Left renal cortex interstitium (tissue), 4 donors: ENCODE measurements at regions not wholly inside any gene's neighbourhood (a gene's known extent, or its start where the extent isn't known, plus 50 kb on each side); places are given as distances from the start of the nearest gene placed in this dataset.
"Not testable (repeated sequence)": the region's sequence is repeated elsewhere in the genome, so short reads cannot be mapped to it uniquely, and the experiment has no call there.

Experiments
- DNase-seq, 4 donors: peaks; one replicate each; pipeline ENCODE4 v3.0.0-alpha.2; 2013; ENCODE audit warnings: low read depth in 4 of 4, low spot score in 2 of 4, missing footprints in 1 of 4

GRCh38 chr13:50256536-50257321 lies 241.5 kb downstream of the KCNRG start:
- not testable (repeated sequence) for DNase-seq

- no peak for DNase-seq
These were observed 242.4 kb downstream of the KCNRG start for GRCh38 chr13:50257646-50258045.

- DNase-seq = no peak
These were observed 246.1 kb downstream of the KCNRG start for GRCh38 chr13:50261130-50261901.

- DNase-seq = no peak
These were observed 251.8 kb downstream of the KCNRG start for GRCh38 chr13:50267066-50267465.

GRCh38 chr13:50267917-50268316 lies 252.7 kb downstream of the KCNRG start:
- DNase-seq = no peak

GRCh38 chr13:50268500-50268899 lies 253.3 kb downstream of the KCNRG start:
- no peak for DNase-seq

- no peak for DNase-seq
These were observed 258.9 kb downstream of the KCNRG start for GRCh38 chr13:50274181-50274580.

- DNase-seq = no peak
These were observed 260.3 kb downstream of the KCNRG start for GRCh38 chr13:50275392-50276063.

- no peak for DNase-seq
These were observed 261.3 kb downstream of the KCNRG start for GRCh38 chr13:50276550-50276949.

GRCh38 chr13:50277127-50277526 lies 261.9 kb downstream of the KCNRG start:
- DNase-seq = no peak

DNA sequence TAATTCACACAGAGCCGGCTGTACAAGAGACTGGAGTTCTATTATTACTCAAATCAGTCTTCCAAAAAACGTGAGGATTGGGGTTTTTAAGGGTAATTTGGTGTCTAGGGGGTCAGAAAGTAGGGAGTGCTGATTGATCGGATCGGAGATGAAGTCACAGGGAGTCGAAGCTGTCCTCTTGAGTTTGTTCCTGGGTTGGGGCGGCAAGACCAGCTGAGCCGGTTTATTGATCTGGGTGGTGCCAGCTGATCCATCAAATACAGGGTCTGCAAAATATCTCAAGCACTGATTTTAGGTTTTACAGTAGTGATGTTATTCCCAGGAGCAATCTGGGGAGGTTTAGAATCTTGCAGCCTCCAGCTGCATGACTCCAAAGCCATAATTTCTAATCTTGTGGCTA lies 262.7 kb downstream of the KCNRG start:
- DNase-seq = no peak

- no peak for DNase-seq
These were observed 265.2 kb downstream of the KCNRG start for GRCh38 chr13:50280441-50280937.

GRCh38 chr13:50282016-50282415 lies 266.8 kb downstream of the KCNRG start:
- no peak for DNase-seq

- DNase-seq = no peak
These were observed 267.8 kb downstream of the KCNRG start for GRCh38 chr13:50283017-50283416.

GRCh38 chr13:50284540-50284939 lies 269.3 kb downstream of the KCNRG start:
- DNase-seq = no peak

- no peak for DNase-seq
These were observed 270.0 kb downstream of the KCNRG start for GRCh38 chr13:50285283-50285682.

GRCh38 chr13:50286324-50286723 lies 271.1 kb downstream of the KCNRG start:
- no peak for DNase-seq

- DNase-seq = no peak
These were observed 274.9 kb downstream of the KCNRG start for GRCh38 chr13:50290186-50290585.

- DNase-seq = no peak
These were observed 276.4 kb downstream of the KCNRG start for GRCh38 chr13:50291611-50292010.

- no peak for DNase-seq
These were observed 276.8 kb downstream of the KCNRG start for GRCh38 chr13:50292081-50292480.

DNA sequence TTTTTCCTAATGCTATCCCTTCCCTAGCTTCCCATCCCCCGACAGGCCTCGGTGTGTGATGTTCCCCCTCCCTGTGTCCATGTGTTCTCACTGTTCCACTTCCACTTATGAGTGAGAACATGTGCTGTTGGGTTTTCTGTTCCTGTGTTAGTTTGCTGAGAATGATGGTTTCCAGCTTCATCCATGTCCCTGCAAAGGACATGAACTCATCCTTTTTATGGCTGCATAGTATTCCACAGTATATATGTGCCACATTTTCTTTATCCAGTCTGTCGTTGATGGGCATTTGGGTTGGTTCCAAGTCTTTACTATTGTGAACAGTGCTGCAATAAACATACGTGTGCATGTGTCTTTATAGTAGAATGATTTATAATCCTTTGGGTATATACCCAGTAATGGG lies 279.2 kb downstream of the KCNRG start:
- DNase-seq = not testable (repeated sequence)
